GM04504 (cell line): ENCODE measurements at regions not wholly inside any gene's neighbourhood (a gene's known extent, or its start where the extent isn't known, plus 50 kb on each side); places are given as distances from the start of the nearest gene placed in this dataset.
"Not testable (repeated sequence)": the region's sequence is repeated elsewhere in the genome, so short reads cannot be mapped to it uniquely, and the experiment has no call there.

Experiments used
- DNase-seq: peaks from one replicate; pipeline ENCODE4 v3.0.0-alpha.2; 2012; ENCODE audit warnings: low read depth

- DNase-seq, result not testable (repeated sequence)
Measured at GRCh38 chr9:63912451-63912850, 1372.6 kb downstream of the FOXD4L5 start.

GRCh38 chr9:63909076-63909475, 1375.9 kb downstream of the FOXD4L5 start:
- not testable (repeated sequence) for DNase-seq

GRCh38 chr9:63899637-63900190, 1385.3 kb downstream of the FOXD4L5 start:
- not testable (repeated sequence) for DNase-seq

GRCh38 chr9:63881386-63881785, 1403.6 kb downstream of the FOXD4L5 start:
- not testable (repeated sequence) for DNase-seq

GRCh38 chr9:63876380-63876779, 1408.6 kb downstream of the FOXD4L5 start:
- DNase-seq, result not testable (repeated sequence)

GRCh38 chr9:63859475-63860215, 1425.4 kb downstream of the FOXD4L5 start:
- DNase-seq, result no peak

DNA sequence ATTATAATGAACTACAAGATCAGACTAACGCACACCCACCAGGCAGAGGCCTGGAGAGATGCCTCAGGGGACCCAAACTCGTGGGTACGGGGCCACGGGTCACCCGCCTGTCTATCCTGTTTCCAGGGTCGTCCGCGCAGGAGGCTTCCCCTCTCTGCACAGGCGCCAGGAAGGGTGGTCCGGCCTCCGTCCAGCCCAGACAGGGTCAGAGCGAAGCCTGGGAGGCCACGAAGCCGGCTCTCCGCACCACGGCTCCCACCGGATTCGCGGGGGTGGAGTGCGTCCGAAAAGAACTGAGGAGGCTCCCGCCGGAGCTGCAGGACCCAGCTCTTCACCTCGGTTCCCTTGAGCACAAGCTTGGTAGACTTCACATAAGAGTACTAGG, 1425.9 kb downstream of the FOXD4L5 start:
- DNase-seq, result not testable (repeated sequence)

GRCh38 chr9:63853140-63853751, 1431.8 kb downstream of the FOXD4L5 start:
- DNase-seq, result not testable (repeated sequence)

GRCh38 chr9:63824804-63825203, 1460.2 kb downstream of the FOXD4L5 start:
- DNase-seq, result not testable (repeated sequence)

GRCh38 chr9:63823375-63824201, 1461.4 kb downstream of the FOXD4L5 start:
- not testable (repeated sequence) for DNase-seq

GRCh38 chr9:63822615-63823374, 1462.2 kb downstream of the FOXD4L5 start:
- DNase-seq, result not testable (repeated sequence)

DNA sequence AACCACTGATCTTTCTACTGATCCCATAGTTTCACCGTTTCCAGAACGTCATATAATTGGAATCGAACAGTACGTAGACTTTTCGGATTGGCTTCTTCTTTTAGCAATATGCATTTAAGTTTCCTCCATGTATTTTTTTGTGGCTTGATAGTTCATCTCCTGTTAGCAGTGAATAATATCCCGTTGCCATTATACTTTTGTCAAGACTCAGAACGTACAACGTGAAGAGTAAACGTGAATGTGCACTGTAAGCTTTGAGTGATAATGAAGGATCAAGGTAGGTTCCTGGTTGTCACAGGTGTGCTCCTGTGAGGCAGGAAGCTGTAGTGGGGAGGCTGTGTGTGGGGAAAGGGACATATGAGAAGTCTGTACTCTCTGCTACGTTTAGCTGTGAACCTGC, 1463.7 kb downstream of the FOXD4L5 start:
- DNase-seq, result not testable (repeated sequence)

DNA sequence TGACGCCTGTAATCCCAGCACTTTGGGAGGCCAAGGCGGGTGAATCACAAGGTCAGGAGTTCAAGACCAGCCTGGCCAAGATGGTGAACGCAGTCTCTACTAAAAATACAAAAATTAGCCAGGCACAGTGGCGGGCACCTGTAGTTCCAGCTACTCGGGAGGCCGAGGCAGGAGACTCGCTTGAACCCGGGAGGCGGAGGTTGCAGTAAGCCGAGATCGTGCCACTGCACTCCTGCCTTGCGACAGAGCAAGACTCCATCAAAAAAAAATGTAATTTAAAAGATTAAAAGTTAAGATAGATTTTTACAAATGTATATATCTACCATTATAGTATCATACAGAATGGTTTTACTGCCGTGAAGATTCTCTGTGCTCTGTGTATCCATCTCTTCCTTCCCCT, 1464.1 kb downstream of the FOXD4L5 start:
- DNase-seq, result not testable (repeated sequence)

DNA sequence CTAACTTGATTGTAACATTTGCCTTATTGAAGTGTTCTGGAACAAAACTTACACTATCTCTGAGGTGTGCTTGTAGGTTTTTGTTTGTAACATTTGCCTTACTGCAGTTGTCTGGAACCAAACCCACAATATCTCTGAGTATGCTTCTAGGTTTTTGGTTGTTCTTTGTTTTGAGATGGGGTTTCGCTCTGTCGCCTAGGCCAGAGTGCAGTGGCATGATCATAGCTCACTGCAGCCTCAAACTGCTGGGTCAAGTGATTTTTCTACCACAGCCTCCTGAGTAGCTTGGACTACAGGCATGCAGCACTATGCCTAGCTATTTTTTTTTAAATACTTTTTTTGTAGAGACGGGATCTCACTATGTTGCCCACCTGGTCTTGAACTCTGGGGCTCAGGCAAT, 1464.6 kb downstream of the FOXD4L5 start:
- not testable (repeated sequence) for DNase-seq

GRCh38 chr9:63817622-63818518, 1467.1 kb downstream of the FOXD4L5 start:
- no peak for DNase-seq

DNA sequence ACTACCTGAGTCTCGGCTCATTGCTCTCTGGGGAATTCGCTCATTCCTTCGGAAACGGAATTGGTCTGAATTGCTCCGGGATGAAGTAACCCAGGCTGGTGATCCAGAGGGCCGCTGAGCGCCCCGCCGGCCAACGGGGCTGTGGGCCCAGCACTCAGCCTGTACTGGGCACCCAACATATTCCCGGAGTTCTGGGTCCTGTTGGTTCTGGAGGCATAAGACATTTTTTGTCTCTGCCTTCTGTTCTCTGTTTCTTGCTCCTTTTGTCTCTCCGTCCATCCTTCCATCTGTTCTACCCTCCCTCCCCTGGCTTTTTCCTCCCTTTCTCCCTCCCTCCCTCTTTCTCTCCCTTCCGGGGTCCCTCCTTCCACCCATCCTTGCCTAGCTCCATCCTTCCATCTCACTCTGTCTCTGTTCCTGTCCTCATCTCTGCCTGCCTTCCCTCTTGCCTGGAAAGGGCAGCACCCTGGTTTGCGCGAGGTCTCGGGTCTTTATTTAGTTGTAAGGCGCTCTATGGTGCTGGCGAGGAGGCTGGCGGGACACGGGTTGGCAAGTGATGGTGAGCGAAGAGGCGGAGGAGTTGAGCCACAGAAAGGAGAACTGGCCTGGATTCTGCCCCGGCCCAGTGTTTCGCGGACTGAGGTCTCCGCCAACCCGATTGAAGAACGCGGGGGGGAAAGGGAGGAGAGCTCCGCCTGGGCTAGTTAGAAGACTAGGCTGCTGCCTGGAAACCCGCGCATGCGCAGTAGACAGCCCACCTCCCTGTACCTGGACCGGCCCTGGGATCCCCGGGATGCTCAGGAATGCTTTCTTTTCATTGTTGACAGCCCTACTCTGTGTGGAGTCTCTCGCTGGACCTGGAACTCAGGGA, 1468.0 kb downstream of the FOXD4L5 start:
- peak; percentile 62 for DNase-seq

- not testable (repeated sequence) for DNase-seq
Measured at GRCh38 chr9:63814970-63815669, 1469.9 kb downstream of the FOXD4L5 start.

DNA sequence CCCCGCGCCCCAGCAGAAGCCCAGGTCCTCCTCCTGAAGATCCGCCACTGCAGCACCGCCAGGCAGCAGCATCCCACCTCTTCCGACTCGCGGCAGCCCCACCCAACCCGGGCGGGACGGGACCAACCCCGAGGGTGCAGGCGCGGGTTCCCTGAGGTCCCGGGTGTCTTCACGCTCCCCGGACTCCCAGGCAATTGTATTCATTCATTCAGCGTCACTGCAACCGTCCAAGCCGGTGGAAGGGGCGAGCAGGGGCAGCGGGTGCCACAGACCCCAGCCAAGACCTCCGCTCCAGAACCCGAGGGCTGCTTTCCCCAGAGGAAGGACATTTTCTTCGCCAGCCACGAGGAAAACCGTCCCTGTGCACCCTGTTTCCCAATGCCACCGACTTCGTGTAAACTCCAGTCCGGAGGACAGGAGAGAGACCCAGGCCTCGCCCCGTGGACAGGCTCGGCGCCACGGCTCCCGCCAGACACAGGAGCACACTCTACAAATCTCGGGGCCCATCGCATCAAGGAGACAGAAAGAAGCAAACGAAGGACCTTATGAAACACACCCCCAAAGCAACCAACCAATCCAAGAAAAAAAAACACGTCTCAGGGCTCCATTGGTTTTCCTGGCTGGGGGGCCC, 1471.5 kb downstream of the FOXD4L5 start:
- not testable (repeated sequence) for DNase-seq
